ENCODE measurements at regions not wholly inside any gene's neighbourhood (a gene's known extent, or its start where the extent isn't known, plus 50 kb on each side); places are given as distances from the start of the nearest gene placed in this dataset.

GRCh38 chr12:125687403-125687802, 622.2 kb downstream of the AACS start:
- H3K9me3 Mint-ChIP-seq: no peaks in the 10 kb centered on the region
- H3K27ac Mint-ChIP-seq: no peak overlapping the region
- no peaks in the 10 kb centered on the region for H3K27me3 Mint-ChIP-seq
- no peak overlapping the region for H3K4me3 Mint-ChIP-seq
- ATAC-seq (ENCODE audit: low read depth) (no peak), DNase-seq (no peak)
- ChIA-PET CTCF (no interaction called here), POLR2A (no interaction called here)
- H3K36me3 Mint-ChIP-seq (ENCODE audit: low read depth): no peaks in the 10 kb centered on the region
- no peaks in the 10 kb centered on the region for H3K4me1 Mint-ChIP-seq
- intact Hi-C loops (cut with micrococcal nuclease): no loop called here
- TF ChIP-seq, protein P1, sequence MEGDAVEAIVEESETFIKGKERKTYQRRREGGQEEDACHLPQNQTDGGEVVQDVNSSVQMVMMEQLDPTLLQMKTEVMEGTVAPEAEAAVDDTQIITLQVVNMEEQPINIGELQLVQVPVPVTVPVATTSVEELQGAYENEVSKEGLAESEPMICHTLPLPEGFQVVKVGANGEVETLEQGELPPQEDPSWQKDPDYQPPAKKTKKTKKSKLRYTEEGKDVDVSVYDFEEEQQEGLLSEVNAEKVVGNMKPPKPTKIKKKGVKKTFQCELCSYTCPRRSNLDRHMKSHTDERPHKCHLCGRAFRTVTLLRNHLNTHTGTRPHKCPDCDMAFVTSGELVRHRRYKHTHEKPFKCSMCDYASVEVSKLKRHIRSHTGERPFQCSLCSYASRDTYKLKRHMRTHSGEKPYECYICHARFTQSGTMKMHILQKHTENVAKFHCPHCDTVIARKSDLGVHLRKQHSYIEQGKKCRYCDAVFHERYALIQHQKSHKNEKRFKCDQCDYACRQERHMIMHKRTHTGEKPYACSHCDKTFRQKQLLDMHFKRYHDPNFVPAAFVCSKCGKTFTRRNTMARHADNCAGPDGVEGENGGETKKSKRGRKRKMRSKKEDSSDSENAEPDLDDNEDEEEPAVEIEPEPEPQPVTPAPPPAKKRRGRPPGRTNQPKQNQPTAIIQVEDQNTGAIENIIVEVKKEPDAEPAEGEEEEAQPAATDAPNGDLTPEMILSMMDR (IDR thresholded peaks at IDR 0.05): no peak

- DNase-seq (no peak), ATAC-seq (ENCODE audit: low read depth) (no peak)
- ChIA-PET POLR2A (no interaction called here), CTCF (no interaction called here)
- Mint-ChIP-seq H3K27ac (no peak overlapping the region), H3K9me3 (no peaks in the 10 kb centered on the region), H3K36me3 (ENCODE audit: low read depth) (no peaks in the 10 kb centered on the region), H3K4me3 (no peak overlapping the region), H3K27me3 (no peaks in the 10 kb centered on the region), H3K4me1 (no peaks in the 10 kb centered on the region)
- TF ChIP-seq, protein P1 (IDR thresholded peaks at IDR 0.05): no peak
- intact Hi-C loops (cut with micrococcal nuclease): no loop called here
Measured at GRCh38 chr12:125687820-125688219, 622.6 kb downstream of the AACS start.

- H3K36me3 Mint-ChIP-seq (ENCODE audit: low read depth): no peaks in the 10 kb centered on the region
- POLR2A ChIA-PET: no interaction called here
- DNase-seq (no peak), ATAC-seq (ENCODE audit: low read depth) (no peak)
- no peaks in the 10 kb centered on the region for H3K9me3 Mint-ChIP-seq
- TF ChIP-seq, protein P1 (IDR thresholded peaks at IDR 0.05): no peak
- intact Hi-C loops (cut with micrococcal nuclease): no loop called here
- H3K27me3 Mint-ChIP-seq: no peaks in the 10 kb centered on the region
- no peaks in the 10 kb centered on the region for H3K4me1 Mint-ChIP-seq
- CTCF ChIA-PET: no interaction called here
- H3K4me3 Mint-ChIP-seq: no peak overlapping the region
- no peak overlapping the region for H3K27ac Mint-ChIP-seq
Measured at GRCh38 chr12:125688223-125688622, 623.0 kb downstream of the AACS start.

DNA sequence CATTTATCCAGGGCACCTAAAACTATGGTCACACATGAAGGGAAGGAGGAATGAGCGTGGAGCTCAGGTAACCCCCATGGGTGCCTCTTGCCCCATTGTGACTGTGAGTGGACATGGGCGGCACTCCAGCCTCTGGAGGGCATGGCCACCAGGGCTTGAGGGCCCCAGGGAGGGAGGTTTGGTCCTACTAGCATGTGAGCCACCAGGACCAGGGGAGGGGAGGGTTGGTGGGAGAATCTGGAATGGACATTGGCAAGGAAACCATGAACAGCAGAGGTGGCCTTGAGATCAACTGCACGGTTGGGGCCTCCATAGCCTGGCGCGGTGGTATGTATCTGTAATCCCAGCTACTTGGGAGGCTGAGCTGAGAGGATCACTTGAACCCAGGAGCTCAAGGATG, 623.6 kb downstream of the AACS start:
- Mint-ChIP-seq H3K27ac (no peak overlapping the region), H3K4me1 (no peaks in the 10 kb centered on the region), H3K9me3 (no peaks in the 10 kb centered on the region), H3K4me3 (no peak overlapping the region), H3K27me3 (no peaks in the 10 kb centered on the region), H3K36me3 (ENCODE audit: low read depth) (no peaks in the 10 kb centered on the region)
- TF ChIP-seq, protein P1 (IDR thresholded peaks at IDR 0.05): no peak
- no peak for ATAC-seq (ENCODE audit: low read depth)
- CTCF ChIA-PET: no interaction called here
- no peak for DNase-seq
- POLR2A ChIA-PET: no interaction called here
- intact Hi-C loops (cut with micrococcal nuclease): no loop called here

DNA sequence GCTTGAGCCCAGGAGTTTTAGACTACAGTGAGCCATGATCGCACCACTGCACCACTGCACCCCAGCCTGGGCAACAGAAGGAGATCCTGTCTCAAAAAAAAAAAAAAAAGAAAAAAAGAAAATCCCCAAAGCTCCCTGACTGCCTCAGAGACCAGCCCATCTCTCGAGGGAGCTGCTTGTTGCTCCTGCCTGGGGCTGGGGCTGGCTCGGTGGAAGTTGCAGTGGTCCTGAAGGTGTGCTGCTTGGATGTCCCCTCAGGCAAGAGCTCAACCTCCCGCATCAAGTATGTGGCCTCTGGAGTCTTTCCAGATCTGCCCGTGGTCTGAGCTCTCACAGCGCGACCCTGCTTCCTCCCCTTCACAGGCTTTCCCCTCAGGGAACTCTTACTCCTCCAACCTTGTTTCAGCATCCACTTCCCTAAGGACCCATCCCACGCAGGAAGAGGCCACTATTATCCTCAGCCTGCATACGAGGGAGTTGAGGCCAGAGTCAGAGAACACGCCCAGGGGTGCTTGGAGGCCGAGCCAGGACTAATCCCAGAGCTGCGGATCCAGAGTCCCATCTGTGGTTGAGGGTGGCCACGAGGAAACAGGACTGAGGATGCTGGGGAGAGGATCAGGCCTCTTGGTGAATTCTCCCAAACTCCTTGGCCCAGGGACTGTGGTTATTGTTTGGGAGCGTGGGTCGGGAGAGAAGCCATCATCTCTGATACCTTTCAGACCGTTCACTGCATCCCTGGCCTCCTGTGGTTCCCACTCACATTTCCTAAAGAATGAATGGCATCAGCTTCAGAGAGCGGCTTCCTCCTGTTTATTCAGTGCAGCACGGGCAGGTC, 624.6 kb downstream of the AACS start:
- Mint-ChIP-seq H3K4me1 (no peaks in the 10 kb centered on the region), H3K9me3 (no peaks in the 10 kb centered on the region)
- POLR2A ChIA-PET: no interaction called here

More for the DNA sequence above, 624.6 kb downstream of the AACS start:
- no peak overlapping the region for H3K4me3 Mint-ChIP-seq
- intact Hi-C loops (cut with micrococcal nuclease): no loop called here
- DNase-seq: no peak
- no peaks in the 10 kb centered on the region for H3K36me3 Mint-ChIP-seq (ENCODE audit: low read depth)
- no peaks in the 10 kb centered on the region for H3K27me3 Mint-ChIP-seq
- no peak for ATAC-seq (ENCODE audit: low read depth)
- TF ChIP-seq, protein P1 (IDR thresholded peaks at IDR 0.05): no peak
- H3K27ac Mint-ChIP-seq: no peak overlapping the region
- CTCF ChIA-PET: no interaction called here

All from activated B cell treated with CpG ODN at 0.5 μM for 24 hours (primary cell).